Fibroblast of pulmonary artery (primary cell): ENCODE measurements at regions not wholly inside any gene's neighbourhood (a gene's known extent, or its start where the extent isn't known, plus 50 kb on each side); places are given as distances from the start of the nearest gene placed in this dataset.
"Not testable (repeated sequence)": the region's sequence is repeated elsewhere in the genome, so short reads cannot be mapped to it uniquely, and the experiment has no call there.

Experiments
- DNase-seq: peaks from one replicate; pipeline ENCODE4 v3.0.0-alpha.2; 2010; ENCODE audit warnings: low read depth
- H3K4me3 ChIP-seq: replicated peaks from 2 replicates; pipeline ENCODE4 v1.5.1; 2011; ENCODE audit warnings: low read depth, mild to moderate bottlenecking, control low read depth, low read length, moderate library complexity
- TF ChIP-seq, protein P1 (sequence below): IDR thresholded peaks from 2 replicates; pipeline ENCODE4 v1.5.1; 2011; ENCODE audit warnings: mild to moderate bottlenecking, control low read depth, low read length, inconsistent platforms; ENCODE audit errors: missing control alignments

DNA sequence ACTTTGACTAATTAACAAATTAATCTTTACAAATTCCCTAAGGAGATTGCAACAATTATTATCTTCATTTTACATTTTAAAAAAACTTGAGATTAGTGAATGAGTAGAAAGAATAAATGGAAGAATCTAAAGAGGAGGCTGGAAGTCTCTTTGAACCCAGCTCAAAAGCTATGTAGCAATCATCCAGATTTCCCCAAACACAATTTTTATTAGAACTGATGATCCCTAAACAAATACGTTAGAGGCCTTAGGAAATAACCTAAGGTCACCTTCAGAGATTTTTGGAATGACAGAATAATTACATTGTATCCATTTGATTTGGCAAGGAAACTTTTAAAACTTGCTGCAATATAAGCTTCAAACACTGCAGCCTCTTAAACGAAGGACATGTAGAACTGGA, 242.4 kb upstream of the LYPLAL1 start:
- TF ChIP-seq, protein P1, sequence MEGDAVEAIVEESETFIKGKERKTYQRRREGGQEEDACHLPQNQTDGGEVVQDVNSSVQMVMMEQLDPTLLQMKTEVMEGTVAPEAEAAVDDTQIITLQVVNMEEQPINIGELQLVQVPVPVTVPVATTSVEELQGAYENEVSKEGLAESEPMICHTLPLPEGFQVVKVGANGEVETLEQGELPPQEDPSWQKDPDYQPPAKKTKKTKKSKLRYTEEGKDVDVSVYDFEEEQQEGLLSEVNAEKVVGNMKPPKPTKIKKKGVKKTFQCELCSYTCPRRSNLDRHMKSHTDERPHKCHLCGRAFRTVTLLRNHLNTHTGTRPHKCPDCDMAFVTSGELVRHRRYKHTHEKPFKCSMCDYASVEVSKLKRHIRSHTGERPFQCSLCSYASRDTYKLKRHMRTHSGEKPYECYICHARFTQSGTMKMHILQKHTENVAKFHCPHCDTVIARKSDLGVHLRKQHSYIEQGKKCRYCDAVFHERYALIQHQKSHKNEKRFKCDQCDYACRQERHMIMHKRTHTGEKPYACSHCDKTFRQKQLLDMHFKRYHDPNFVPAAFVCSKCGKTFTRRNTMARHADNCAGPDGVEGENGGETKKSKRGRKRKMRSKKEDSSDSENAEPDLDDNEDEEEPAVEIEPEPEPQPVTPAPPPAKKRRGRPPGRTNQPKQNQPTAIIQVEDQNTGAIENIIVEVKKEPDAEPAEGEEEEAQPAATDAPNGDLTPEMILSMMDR = no peak

GRCh38 chr1:218933513-218933912, 240.2 kb upstream of the LYPLAL1 start:
- no peak overlapping the region for H3K4me3 ChIP-seq
- TF ChIP-seq, protein P1 = no peak
- DNase-seq = no peak

More for the DNA sequence above, 242.4 kb upstream of the LYPLAL1 start:
- H3K4me3 ChIP-seq = no peak overlapping the region
- DNase-seq = peak; percentile 71

DNA sequence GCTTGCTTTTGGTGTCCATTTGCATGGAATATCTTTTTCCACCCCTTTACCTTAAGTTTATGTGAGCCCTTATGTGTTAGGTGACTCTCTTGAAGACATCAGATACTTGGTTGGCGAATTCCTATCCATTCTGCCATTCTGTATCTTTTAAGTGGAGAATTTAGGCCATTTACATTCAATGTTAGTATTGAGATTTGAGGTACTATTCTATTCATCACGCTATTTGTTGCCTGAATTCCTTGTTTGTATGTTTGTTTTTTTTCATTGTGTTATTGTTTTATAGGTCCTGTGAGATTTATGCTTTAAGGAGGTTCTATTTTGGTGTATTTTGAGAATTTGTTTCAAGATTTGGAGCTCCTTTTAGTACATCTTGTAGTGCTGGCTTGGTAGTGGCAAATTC, 238.3 kb upstream of the LYPLAL1 start:
- not testable (repeated sequence) for DNase-seq, H3K4me3 ChIP-seq

- H3K4me3 ChIP-seq = no peak overlapping the region
- TF ChIP-seq, protein P1 = no peak
- peak; percentile 36 for DNase-seq
Observed at GRCh38 chr1:218938259-218938658, 235.4 kb upstream of the LYPLAL1 start.

- no peak overlapping the region for H3K4me3 ChIP-seq
- no peak for DNase-seq
- TF ChIP-seq, protein P1 = no peak
Observed at GRCh38 chr1:218939095-218939494, 234.6 kb upstream of the LYPLAL1 start.

DNA sequence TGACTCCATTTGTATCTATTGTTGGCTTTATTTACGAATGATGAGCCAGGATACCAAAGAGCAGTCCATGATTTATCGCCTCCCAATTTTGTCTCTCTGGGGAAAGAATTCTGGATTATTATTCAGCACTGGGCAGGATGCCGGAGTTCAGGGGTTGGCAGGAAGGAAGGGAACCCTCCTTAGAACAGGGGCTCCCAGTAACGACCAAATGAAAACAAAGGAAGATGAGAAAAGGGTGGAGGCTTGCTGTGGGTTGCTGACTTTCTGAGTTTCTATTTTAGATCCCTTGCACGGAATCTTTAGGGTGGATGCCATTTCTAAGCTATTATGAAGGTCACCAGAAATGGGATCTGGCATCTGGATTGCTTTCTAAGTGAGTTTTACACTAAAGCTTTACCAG, 231.2 kb upstream of the LYPLAL1 start:
- TF ChIP-seq, protein P1 = no peak
- peak; percentile 42 for DNase-seq
- H3K4me3 ChIP-seq = no peak overlapping the region

DNA sequence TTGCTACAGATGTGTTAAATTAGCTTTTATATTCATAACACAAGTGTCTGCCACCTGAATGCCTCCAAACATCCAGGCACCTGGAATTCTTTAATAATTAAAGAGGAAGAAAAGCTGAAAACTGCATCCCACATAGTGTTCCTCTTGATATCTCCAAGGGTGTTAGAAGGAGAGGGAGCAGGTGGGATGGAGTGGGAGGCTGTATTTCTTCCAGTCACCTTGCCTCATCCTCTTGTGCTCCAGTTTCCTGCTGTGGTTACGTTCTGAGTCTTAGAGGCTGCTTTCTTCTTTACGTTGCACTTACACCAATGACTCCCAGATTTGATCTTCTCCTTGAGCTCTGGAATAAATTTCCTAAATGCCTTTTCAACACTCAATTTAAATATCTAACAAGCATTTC, 230.3 kb upstream of the LYPLAL1 start:
- TF ChIP-seq, protein P1 = no peak
- DNase-seq = no peak
- H3K4me3 ChIP-seq = no peak overlapping the region

GRCh38 chr1:218945050-218945449, 228.6 kb upstream of the LYPLAL1 start:
- DNase-seq = peak; percentile 87
- H3K4me3 ChIP-seq = no peak overlapping the region
- TF ChIP-seq, protein P1 = no peak
